ENCODE measurements at regions not wholly inside any gene's neighbourhood (a gene's known extent, or its start where the extent isn't known, plus 50 kb on each side); places are given as distances from the start of the nearest gene placed in this dataset.

- TF ChIP-seq CTCF (IDR thresholded peaks at IDR 0.05), result no peak
- TF ChIP-seq POLR2A (IDR thresholded peaks at IDR 0.05; ENCODE audit: low read length), result no peak
- no peak for TF ChIP-seq USF2 (IDR thresholded peaks at IDR 0.05)
- TF ChIP-seq PBX3 (IDR thresholded peaks at IDR 0.05), result no peak
- no peak for TF ChIP-seq CBX2 (IDR thresholded peaks at IDR 0.05; ENCODE audit: borderline replicate concordance, low read depth)
- no peak for TF ChIP-seq HMGXB4 (CRISPR knock-in tag; IDR thresholded peaks at IDR 0.05; ENCODE audit: borderline replicate concordance)
- TF ChIP-seq SMC3 (IDR thresholded peaks at IDR 0.05), result no peak
- TF ChIP-seq MYC (IDR thresholded peaks at IDR 0.05; ENCODE audit: borderline replicate concordance, low read length), result no peak
- TF ChIP-seq MAFK (IDR thresholded peaks at IDR 0.05; ENCODE audit: partially characterized antibody), result no peak
Measured at GRCh38 chr3:82824491-82824890, 1063.0 kb upstream of the GBE1 start.
